Superior temporal gyrus (tissue), 1 donor: ENCODE measurements at regions not wholly inside any gene's neighbourhood (a gene's known extent, or its start where the extent isn't known, plus 50 kb on each side); places are given as distances from the start of the nearest gene placed in this dataset.
"Not testable (repeated sequence)": the region's sequence is repeated elsewhere in the genome, so short reads cannot be mapped to it uniquely, and the experiment has no call there.

Source experiments
- DNase-seq: peaks from one replicate; pipeline ENCODE4 v3.0.0-alpha.2; 2016; ENCODE audit errors: extremely low spot score

GRCh38 chr18:77373730-77374445 lies 124.2 kb downstream of the GALR1 start:
- no peak for DNase-seq

- DNase-seq: no peak
Observed at GRCh38 chr18:77374446-77374805, 124.8 kb downstream of the GALR1 start.

- no peak for DNase-seq
Observed at GRCh38 chr18:77376043-77376732, 126.5 kb downstream of the GALR1 start.

- no peak for DNase-seq
Observed at GRCh38 chr18:77376733-77377094, 127.1 kb downstream of the GALR1 start.

- no peak for DNase-seq
Observed at GRCh38 chr18:77377813-77378212, 128.2 kb downstream of the GALR1 start.

- no peak for DNase-seq
Observed at GRCh38 chr18:77379976-77380509, 130.4 kb downstream of the GALR1 start.

- DNase-seq: no peak
Observed at GRCh38 chr18:77380695-77381094, 131.0 kb downstream of the GALR1 start.

- DNase-seq: no peak
Observed at GRCh38 chr18:77392321-77392720, 142.7 kb downstream of the GALR1 start.

- no peak for DNase-seq
Observed at GRCh38 chr18:77393519-77393918, 143.9 kb downstream of the GALR1 start.

- DNase-seq: no peak
Observed at GRCh38 chr18:77395953-77396352, 146.3 kb downstream of the GALR1 start.

GRCh38 chr18:77397056-77397455 lies 147.4 kb downstream of the GALR1 start:
- DNase-seq: no peak

GRCh38 chr18:77397617-77398016 lies 148.0 kb downstream of the GALR1 start:
- no peak for DNase-seq

GRCh38 chr18:77400561-77400960 lies 150.9 kb downstream of the GALR1 start:
- no peak for DNase-seq

- no peak for DNase-seq
Observed at GRCh38 chr18:77401173-77401572, 151.5 kb downstream of the GALR1 start.

GRCh38 chr18:77403969-77404535 lies 154.4 kb downstream of the GALR1 start:
- no peak for DNase-seq

GRCh38 chr18:77405096-77405495 lies 155.4 kb downstream of the GALR1 start:
- DNase-seq: no peak

- DNase-seq: no peak
Observed at GRCh38 chr18:77407733-77408132, 158.1 kb downstream of the GALR1 start.

GRCh38 chr18:77421546-77421945 lies 171.9 kb downstream of the GALR1 start:
- not testable (repeated sequence) for DNase-seq

GRCh38 chr18:77422974-77423867 lies 173.6 kb downstream of the GALR1 start:
- no peak for DNase-seq

- DNase-seq: peak; percentile 59
Observed at GRCh38 chr18:77433076-77433475, 183.4 kb downstream of the GALR1 start.

- DNase-seq: no peak
Observed at GRCh38 chr18:77439888-77440287, 190.2 kb downstream of the GALR1 start.

- no peak for DNase-seq
Observed at GRCh38 chr18:77442393-77442792, 192.7 kb downstream of the GALR1 start.
